Astrocyte (in vitro differentiated cells and primary cell): ENCODE measurements at regions not wholly inside any gene's neighbourhood (a gene's known extent, or its start where the extent isn't known, plus 50 kb on each side); places are given as distances from the start of the nearest gene placed in this dataset.

Experiments used
- DNase-seq: peaks from one replicate; pipeline ENCODE4 v3.0.0-alpha.2; 2010; ENCODE audit warnings: low read depth
- FAIRE-seq: peaks from 2 replicates; lab custom pipeline; 2011; peaks lifted over from hg19 to GRCh38; lab: Jason Lieb, UNC
- H2AFZ ChIP-seq: 2 replicates; pipeline ENCODE4 v1.6.0; 2012; ENCODE audit warnings: low read depth, low read length, inconsistent platforms
- H3K27ac ChIP-seq: 2 replicates; pipeline ENCODE4 v1.5.1; 2011; ENCODE audit warnings: low read depth, low read length, inconsistent platforms
- H3K27me3 ChIP-seq: 2 replicates; pipeline ENCODE4 v1.6.0; 2011; ENCODE audit warnings: low read length, inconsistent platforms; ENCODE audit not compliant: insufficient read depth
- H3K36me3 ChIP-seq: 2 replicates; pipeline ENCODE4 v1.5.1; 2011; ENCODE audit warnings: low read length, inconsistent platforms; ENCODE audit not compliant: insufficient read depth
- H3K4me1 ChIP-seq: 2 replicates; pipeline ENCODE4 v1.5.1; 2011; ENCODE audit warnings: low read length, inconsistent platforms; ENCODE audit not compliant: insufficient read depth
- H3K4me2 ChIP-seq: 2 replicates; pipeline ENCODE4 v1.6.0; 2012; ENCODE audit warnings: low read length, inconsistent platforms
- H3K4me3 ChIP-seq: 2 replicates; pipeline ENCODE4 v1.5.1; 2011; ENCODE audit warnings: low read depth, mild to moderate bottlenecking, low read length, inconsistent platforms; ENCODE audit not compliant: insufficient read depth
- H3K79me2 ChIP-seq: 2 replicates; pipeline ENCODE4 v1.6.0; 2012; ENCODE audit warnings: mild to moderate bottlenecking, low read length, inconsistent platforms; ENCODE audit not compliant: insufficient read depth
- H3K9ac ChIP-seq: 2 replicates; pipeline ENCODE4 v1.6.0; 2012; ENCODE audit warnings: mild to moderate bottlenecking, low read length, inconsistent platforms
- H3K9me3 ChIP-seq: 2 replicates; pipeline ENCODE4 v1.5.1; 2012; ENCODE audit warnings: low read depth, mild to moderate bottlenecking, low read length, inconsistent platforms; ENCODE audit not compliant: insufficient read depth
- H4K20me1 ChIP-seq: 2 replicates; pipeline ENCODE4 v1.6.0; 2012; ENCODE audit warnings: low read length, inconsistent platforms; ENCODE audit not compliant: insufficient read depth
- H3K27ac Mint-ChIP-seq: one replicate; pipeline ENCODE4 v1.8.0; 2021; ENCODE audit warnings: mild to moderate bottlenecking, mixed read lengths; ENCODE audit not compliant: unreplicated experiment
- H3K27me3 Mint-ChIP-seq: one replicate; pipeline ENCODE4 v1.8.0; 2021; ENCODE audit warnings: low read depth, mixed read lengths; ENCODE audit not compliant: unreplicated experiment
- H3K36me3 Mint-ChIP-seq: one replicate; pipeline ENCODE4 v1.8.0; 2021; ENCODE audit warnings: low read depth, mixed read lengths; ENCODE audit not compliant: unreplicated experiment
- H3K4me1 Mint-ChIP-seq: one replicate; pipeline ENCODE4 v1.8.0; 2021; ENCODE audit warnings: low read depth, mixed read lengths; ENCODE audit not compliant: unreplicated experiment
- H3K4me3 Mint-ChIP-seq: one replicate; pipeline ENCODE4 v1.8.0; 2021; ENCODE audit warnings: mild to moderate bottlenecking, moderate library complexity, mixed read lengths; ENCODE audit not compliant: unreplicated experiment
- H3K9me3 Mint-ChIP-seq: one replicate; pipeline ENCODE4 v1.8.0; 2021; ENCODE audit warnings: mild to moderate bottlenecking, mixed read lengths; ENCODE audit not compliant: unreplicated experiment
- EZH2 ChIP-seq: IDR thresholded peaks from 2 replicates; pipeline ENCODE4 v1.6.1; 2012; ENCODE audit warnings: mild to moderate bottlenecking, low read length, inconsistent platforms; ENCODE audit not compliant: insufficient read depth
- TF ChIP-seq, protein P1 (sequence below): IDR thresholded peaks from 2 replicates; pipeline ENCODE4 v1.5.1; 2011; ENCODE audit warnings: low read depth, mild to moderate bottlenecking, inconsistent platforms, low read length, moderate library complexity; ENCODE audit not compliant: insufficient read depth

DNA sequence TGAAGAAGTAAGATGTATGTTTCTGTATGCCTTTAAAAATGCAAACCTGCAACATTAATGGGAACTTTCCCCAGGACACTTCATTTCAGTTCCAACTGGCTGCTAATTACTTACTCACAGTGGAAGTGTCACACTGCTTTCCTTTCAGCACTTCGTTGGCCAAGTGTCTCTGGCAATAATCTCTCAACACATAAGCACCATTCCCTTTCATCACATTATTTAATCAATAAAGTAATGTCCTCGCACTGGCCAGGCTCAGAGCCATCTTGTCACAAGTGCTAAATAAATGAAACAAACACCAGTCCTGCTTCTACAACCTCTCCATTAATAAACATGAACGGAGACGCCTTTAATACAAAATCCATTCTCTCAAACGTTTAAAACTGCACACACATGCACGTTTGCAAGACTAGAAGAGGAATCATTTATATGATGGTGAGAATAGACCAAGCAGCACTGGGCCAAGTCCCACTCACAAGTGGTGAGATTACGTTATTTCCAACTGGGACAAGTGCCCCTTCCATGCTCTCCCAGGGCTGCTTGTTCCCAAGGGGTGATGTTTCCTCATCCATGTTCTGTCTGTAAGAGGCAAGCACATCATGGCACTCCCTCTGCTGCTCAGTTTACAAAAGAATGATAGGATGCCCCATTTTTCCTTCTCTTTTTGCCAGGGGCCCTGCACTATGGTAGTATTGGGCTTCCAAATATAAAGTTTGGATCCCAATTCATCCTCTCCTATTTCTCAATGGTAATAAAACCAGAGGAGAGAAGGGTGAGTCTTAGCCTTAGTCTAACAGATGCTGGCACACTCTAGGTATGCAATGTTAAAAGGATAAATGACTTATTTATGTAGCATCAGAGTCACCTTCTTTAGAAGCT, 56.8 kb upstream of the ETAA1 start:
- DNase-seq (no peak), FAIRE-seq (no peak)
- H3K9me3 ChIP-seq = no peaks in the 10 kb centered on the region
- H4K20me1 ChIP-seq = no peaks in the 10 kb centered on the region
- H3K4me3 ChIP-seq = no peak overlapping the region
- no peak overlapping the region for H3K27ac ChIP-seq
- no peak overlapping the region for H3K4me3 Mint-ChIP-seq
- H3K4me1 Mint-ChIP-seq = no peaks in the 10 kb centered on the region
- no peaks in the 10 kb centered on the region for H3K36me3 ChIP-seq
- no peaks in the 10 kb centered on the region for H3K4me1 ChIP-seq
- TF ChIP-seq, protein P1, sequence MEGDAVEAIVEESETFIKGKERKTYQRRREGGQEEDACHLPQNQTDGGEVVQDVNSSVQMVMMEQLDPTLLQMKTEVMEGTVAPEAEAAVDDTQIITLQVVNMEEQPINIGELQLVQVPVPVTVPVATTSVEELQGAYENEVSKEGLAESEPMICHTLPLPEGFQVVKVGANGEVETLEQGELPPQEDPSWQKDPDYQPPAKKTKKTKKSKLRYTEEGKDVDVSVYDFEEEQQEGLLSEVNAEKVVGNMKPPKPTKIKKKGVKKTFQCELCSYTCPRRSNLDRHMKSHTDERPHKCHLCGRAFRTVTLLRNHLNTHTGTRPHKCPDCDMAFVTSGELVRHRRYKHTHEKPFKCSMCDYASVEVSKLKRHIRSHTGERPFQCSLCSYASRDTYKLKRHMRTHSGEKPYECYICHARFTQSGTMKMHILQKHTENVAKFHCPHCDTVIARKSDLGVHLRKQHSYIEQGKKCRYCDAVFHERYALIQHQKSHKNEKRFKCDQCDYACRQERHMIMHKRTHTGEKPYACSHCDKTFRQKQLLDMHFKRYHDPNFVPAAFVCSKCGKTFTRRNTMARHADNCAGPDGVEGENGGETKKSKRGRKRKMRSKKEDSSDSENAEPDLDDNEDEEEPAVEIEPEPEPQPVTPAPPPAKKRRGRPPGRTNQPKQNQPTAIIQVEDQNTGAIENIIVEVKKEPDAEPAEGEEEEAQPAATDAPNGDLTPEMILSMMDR = no peak
- TF ChIP-seq EZH2 = no peak
- H3K27ac Mint-ChIP-seq = no peak overlapping the region
- no peaks in the 10 kb centered on the region for H3K27me3 Mint-ChIP-seq
- H3K27me3 ChIP-seq = no peaks in the 10 kb centered on the region
- H3K79me2 ChIP-seq = no peaks in the 10 kb centered on the region
- H2AFZ ChIP-seq = no peak overlapping the region
- H3K36me3 Mint-ChIP-seq = no peaks in the 10 kb centered on the region
- H3K9ac ChIP-seq = no peak overlapping the region
- no peak overlapping the region for H3K4me2 ChIP-seq
- H3K9me3 Mint-ChIP-seq = peaks cover 3% of the 10 kb centered on the region

DNA sequence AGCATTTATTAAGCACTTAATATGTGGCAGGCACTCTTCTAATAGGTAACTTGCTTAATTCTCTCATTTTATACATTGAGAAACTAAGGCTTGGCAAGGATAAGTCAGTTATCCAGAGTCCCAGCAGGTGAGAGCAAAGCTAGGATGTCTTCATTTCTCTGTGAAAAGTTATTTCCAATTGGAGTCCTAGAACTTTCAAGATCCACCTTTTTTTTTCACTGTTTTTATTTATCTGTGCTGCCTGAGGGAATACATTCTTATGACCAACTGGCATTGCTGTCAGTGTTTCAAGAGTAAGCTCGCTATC, 56.2 kb upstream of the ETAA1 start:
- DNase-seq = no peak
- Histone ChIP-seq H3K4me2 (no peak overlapping the region), H2AFZ (no peak overlapping the region), H3K79me2 (no peaks in the 10 kb centered on the region), H3K27me3 (no peaks in the 10 kb centered on the region), H4K20me1 (no peaks in the 10 kb centered on the region), H3K4me3 (no peak overlapping the region), H3K27ac (no peak overlapping the region), H3K9ac (no peak overlapping the region), H3K9me3 (no peaks in the 10 kb centered on the region), H3K4me1 (no peaks in the 10 kb centered on the region), H3K36me3 (no peaks in the 10 kb centered on the region)
- H3K4me1 Mint-ChIP-seq = no peaks in the 10 kb centered on the region
- no peaks in the 10 kb centered on the region for H3K36me3 Mint-ChIP-seq
- TF ChIP-seq EZH2 = no peak
- TF ChIP-seq, protein P1 = no peak
- peaks cover 3% of the 10 kb centered on the region for H3K9me3 Mint-ChIP-seq
- FAIRE-seq = no peak
- H3K27me3 Mint-ChIP-seq = no peaks in the 10 kb centered on the region
- no peak overlapping the region for H3K4me3 Mint-ChIP-seq
- H3K27ac Mint-ChIP-seq = no peak overlapping the region

DNA sequence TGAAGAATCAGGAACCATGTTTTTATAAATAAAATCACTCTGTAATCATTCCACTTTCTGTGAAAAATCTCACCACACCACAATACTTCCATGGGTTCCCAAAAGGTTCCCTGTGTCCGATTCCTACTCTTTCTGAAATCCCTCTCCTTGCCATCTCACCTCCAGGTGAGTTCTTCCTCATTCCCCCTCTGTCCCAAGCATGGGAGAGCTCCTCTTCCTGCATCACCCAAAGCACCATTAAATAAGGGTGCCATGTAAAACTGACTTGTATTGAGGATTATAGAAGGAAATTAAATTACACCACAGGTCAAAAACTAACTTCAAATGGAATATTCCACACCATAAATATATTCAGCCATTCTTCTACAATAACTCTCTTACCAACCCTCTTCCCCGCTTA, 55.8 kb upstream of the ETAA1 start:
- Mint-ChIP-seq H3K9me3 (peaks cover 3% of the 10 kb centered on the region), H3K4me1 (no peaks in the 10 kb centered on the region), H3K4me3 (no peak overlapping the region), H3K27me3 (no peaks in the 10 kb centered on the region), H3K27ac (no peak overlapping the region), H3K36me3 (no peaks in the 10 kb centered on the region)
- Histone ChIP-seq H3K4me1 (no peaks in the 10 kb centered on the region), H4K20me1 (no peaks in the 10 kb centered on the region), H3K9ac (no peak overlapping the region), H3K4me2 (no peak overlapping the region), H2AFZ (no peak overlapping the region), H3K27ac (no peak overlapping the region), H3K27me3 (no peaks in the 10 kb centered on the region), H3K9me3 (no peaks in the 10 kb centered on the region), H3K36me3 (no peaks in the 10 kb centered on the region), H3K79me2 (no peaks in the 10 kb centered on the region), H3K4me3 (no peak overlapping the region)
- DNase-seq (no peak), FAIRE-seq (no peak)
- no peak for TF ChIP-seq EZH2
- TF ChIP-seq, protein P1 = no peak
